ENCODE measurements at regions not wholly inside any gene's neighbourhood (a gene's known extent, or its start where the extent isn't known, plus 50 kb on each side); places are given as distances from the start of the nearest gene placed in this dataset.

- Histone ChIP-seq H3K27me3 (no peaks in the 10 kb centered on the region), H3K36me3 (no peaks in the 10 kb centered on the region), H3K4me1 (no peaks in the 10 kb centered on the region), H3K4me3 (no peak overlapping the region), H3K27ac (no peak overlapping the region), H3K9me3 (no peaks in the 10 kb centered on the region)
- ATAC-seq (ENCODE audit: low FRiP score in 2 of 2) (no peak), DNase-seq (no peak)
- 50 to 90% methylated on average over 2 of the region's 2 CpGs for WGBS, 2 donors
- TF ChIP-seq POLR2AphosphoS5 (IDR thresholded peaks at IDR 0.05) (no peak), CTCF (IDR thresholded peaks at IDR 0.05) (no peak), POLR2A (IDR thresholded peaks at IDR 0.05) (no peak), EP300 (IDR thresholded peaks at IDR 0.05) (no peak)
These were observed 247.6 kb downstream of the TMX3 start for GRCh38 chr18:68467329-68467728.

- H3K36me3 ChIP-seq: no peaks in the 10 kb centered on the region
- no peak overlapping the region for H3K4me3 ChIP-seq
- H3K27me3 ChIP-seq: no peaks in the 10 kb centered on the region
- DNase-seq (no peak), ATAC-seq (ENCODE audit: low FRiP score in 2 of 2) (no peak)
- no peak overlapping the region for H3K27ac ChIP-seq
- no peak for TF ChIP-seq CTCF (IDR thresholded peaks at IDR 0.05)
- no peak for TF ChIP-seq EP300 (IDR thresholded peaks at IDR 0.05)
- TF ChIP-seq POLR2AphosphoS5 (IDR thresholded peaks at IDR 0.05): no peak
- no peak for TF ChIP-seq POLR2A (IDR thresholded peaks at IDR 0.05)
- no peaks in the 10 kb centered on the region for H3K4me1 ChIP-seq
- H3K9me3 ChIP-seq: no peaks in the 10 kb centered on the region
- WGBS, 2 donors: 89 to 95% methylated on average over 1 of the region's 1 CpG
These were observed 248.2 kb downstream of the TMX3 start for GRCh38 chr18:68466672-68467071.

- no peak overlapping the region for H3K4me3 ChIP-seq
- no peak for DNase-seq
- H3K9me3 ChIP-seq: no peaks in the 10 kb centered on the region
- TF ChIP-seq POLR2AphosphoS5 (IDR thresholded peaks at IDR 0.05) (no peak), POLR2A (IDR thresholded peaks at IDR 0.05) (no peak)
- ATAC-seq (ENCODE audit: low FRiP score in 2 of 2): no peak
- H3K36me3 ChIP-seq: no peaks in the 10 kb centered on the region
- no peaks in the 10 kb centered on the region for H3K4me1 ChIP-seq
- H3K27ac ChIP-seq: no peak overlapping the region
- H3K27me3 ChIP-seq: no peaks in the 10 kb centered on the region
- 32 to 60% methylated on average over 1 of the region's 1 CpG for WGBS, 2 donors
These were observed 252.1 kb downstream of the TMX3 start for GRCh38 chr18:68462766-68463165.

GRCh38 chr18:68462148-68462547 lies 252.8 kb downstream of the TMX3 start:
- ATAC-seq (ENCODE audit: low FRiP score in 2 of 2): no peak

GRCh38 chr18:68461481-68462018 lies 253.4 kb downstream of the TMX3 start:
- H3K36me3 ChIP-seq: no peaks in the 10 kb centered on the region
- no peaks in the 10 kb centered on the region for H3K9me3 ChIP-seq
- no peaks in the 10 kb centered on the region for H3K27me3 ChIP-seq
- H3K4me3 ChIP-seq: no peak overlapping the region
- ATAC-seq (ENCODE audit: low FRiP score in 2 of 2): no peak
- TF ChIP-seq CTCF (IDR thresholded peaks at IDR 0.05): no peak
- TF ChIP-seq POLR2AphosphoS5 (IDR thresholded peaks at IDR 0.05): no peak
- H3K4me1 ChIP-seq: no peaks in the 10 kb centered on the region
- WGBS, 2 donors: 40 to 47% methylated on average over 3 of the region's 3 CpGs
- DNase-seq: no peak
- H3K27ac ChIP-seq: no peak overlapping the region

More at GRCh38 chr18:68462148-68462547, 252.8 kb downstream of the TMX3 start:
- DNase-seq: no peak
- Histone ChIP-seq H3K9me3 (no peaks in the 10 kb centered on the region), H3K36me3 (no peaks in the 10 kb centered on the region), H3K27me3 (no peaks in the 10 kb centered on the region), H3K4me3 (no peak overlapping the region), H3K4me1 (no peaks in the 10 kb centered on the region), H3K27ac (no peak overlapping the region)
- WGBS, 2 donors: 84 to 88% methylated on average over 1 of the region's 1 CpG
- TF ChIP-seq EP300 (IDR thresholded peaks at IDR 0.05) (no peak), POLR2A (IDR thresholded peaks at IDR 0.05) (no peak), POLR2AphosphoS5 (IDR thresholded peaks at IDR 0.05) (no peak), CTCF (IDR thresholded peaks at IDR 0.05) (no peak)

All from upper lobe of left lung (tissue), 6 donors.